HEK293T (cell line): ENCODE measurements at regions not wholly inside any gene's neighbourhood (a gene's known extent, or its start where the extent isn't known, plus 50 kb on each side); places are given as distances from the start of the nearest gene placed in this dataset.

Source experiments
- BHLHE40 ChIP-seq: fragments of 450-650 bp; IDR thresholded peaks from 2 replicates; pipeline ENCODE4 v1.6.1; 2016; ENCODE audit warnings: mild to moderate bottlenecking, moderate library complexity, borderline replicate concordance
- CTBP1 ChIP-seq: fragments of 450-650 bp; IDR thresholded peaks from 2 replicates; pipeline ENCODE4 v1.6.1; 2016; ENCODE audit warnings: borderline replicate concordance
- L3MBTL2 ChIP-seq: fragments of 450-650 bp; conservative IDR thresholded peaks from 2 replicates; pipeline ENCODE4 v1.6.1; 2016; ENCODE audit warnings: mild to moderate bottlenecking

- TF ChIP-seq CTBP1 (no peak), BHLHE40 (no peak), L3MBTL2 (no peak)
These were observed 169.2 kb upstream of the SPRY4 start for GRCh38 chr5:142493875-142494518.
